Muscle of leg (tissue), 3 donors: ENCODE measurements at regions not wholly inside any gene's neighbourhood (a gene's known extent, or its start where the extent isn't known, plus 50 kb on each side); places are given as distances from the start of the nearest gene placed in this dataset.
"Not testable (repeated sequence)": the region's sequence is repeated elsewhere in the genome, so short reads cannot be mapped to it uniquely, and the experiment has no call there.

Experiments
- DNase-seq: peaks from one replicate; pipeline ENCODE4 v3.0.0; 2013
- H3K27ac ChIP-seq: one replicate; pipeline ENCODE4 v1.5.1; 2013; ENCODE audit warnings: mild to moderate bottlenecking, low read length, control low read depth
- H3K27me3 ChIP-seq: one replicate; pipeline ENCODE4 v1.6.1; 2013; ENCODE audit warnings: low read length; ENCODE audit not compliant: control insufficient read depth, insufficient read depth
- H3K36me3 ChIP-seq: one replicate; pipeline ENCODE4 v1.6.1; 2013; ENCODE audit warnings: low read length; ENCODE audit not compliant: control insufficient read depth, insufficient read depth
- H3K4me1 ChIP-seq: one replicate; pipeline ENCODE4 v1.6.1; 2013; ENCODE audit warnings: low read length; ENCODE audit not compliant: control insufficient read depth, insufficient read depth
- H3K4me3 ChIP-seq: one replicate; pipeline ENCODE4 v1.5.1; 2013; ENCODE audit warnings: low read length, control low read depth
- H3K9me3 ChIP-seq: replicated peaks from 2 replicates; pipeline ENCODE4 v1.6.1; 2013; ENCODE audit warnings: low read depth, low read length; ENCODE audit not compliant: control insufficient read depth
- WGBS: methylation state at CpG from one replicate; pipeline ENCODE4 v1.1.5; 2013; ENCODE audit warnings: missing lambda C conversion rate; ENCODE audit not compliant: insufficient coverage; 5-methylcytosine and 5-hydroxymethylcytosine counted together

GRCh38 chr12:87201598-87201997 is 827.6 kb downstream of the C12orf50 start:
- Histone ChIP-seq H3K27me3 (no peaks in the 10 kb centered on the region), H3K27ac (no peak overlapping the region), H3K9me3 (no peaks in the 10 kb centered on the region), H3K4me3 (no peak overlapping the region), H3K36me3 (no peaks in the 10 kb centered on the region), H3K4me1 (no peaks in the 10 kb centered on the region)
- no peak for DNase-seq

- whole genome bisulfite sequencing = no CpG with 5 or more reads among the region's 1 CpG
- Histone ChIP-seq H3K27ac (no peak overlapping the region), H3K4me1 (no peaks in the 10 kb centered on the region), H3K36me3 (no peaks in the 10 kb centered on the region), H3K27me3 (no peaks in the 10 kb centered on the region), H3K9me3 (no peaks in the 10 kb centered on the region), H3K4me3 (no peak overlapping the region)
- DNase-seq = no peak
Measured at GRCh38 chr12:87200289-87200979, 828.8 kb downstream of the C12orf50 start.

- DNase-seq = no peak
- Histone ChIP-seq H3K36me3 (no peaks in the 10 kb centered on the region), H3K9me3 (no peaks in the 10 kb centered on the region), H3K27me3 (no peaks in the 10 kb centered on the region), H3K4me3 (no peak overlapping the region), H3K4me1 (no peaks in the 10 kb centered on the region), H3K27ac (no peak overlapping the region)
- no CpG with 5 or more reads among the region's 1 CpG for WGBS
Measured at GRCh38 chr12:87198181-87198580, 831.0 kb downstream of the C12orf50 start.

- Histone ChIP-seq H3K36me3 (no peaks in the 10 kb centered on the region), H3K27me3 (no peaks in the 10 kb centered on the region), H3K4me3 (no peak overlapping the region), H3K9me3 (no peaks in the 10 kb centered on the region), H3K4me1 (no peaks in the 10 kb centered on the region), H3K27ac (no peak overlapping the region)
- peak; percentile 82 for DNase-seq
- no CpG with 5 or more reads among the region's 2 CpGs for WGBS
Measured at GRCh38 chr12:87196321-87196720, 832.9 kb downstream of the C12orf50 start.

GRCh38 chr12:87194389-87194788 is 834.8 kb downstream of the C12orf50 start:
- H3K9me3 ChIP-seq, H3K36me3 ChIP-seq, H3K4me1 ChIP-seq, H3K27me3 ChIP-seq, H3K27ac ChIP-seq, DNase-seq, H3K4me3 ChIP-seq: not testable (repeated sequence)

GRCh38 chr12:87185367-87185766 is 843.8 kb downstream of the C12orf50 start:
- no CpG with 5 or more reads among the region's 5 CpGs for WGBS
- DNase-seq = no peak
- H3K27me3 ChIP-seq = no peaks in the 10 kb centered on the region
- H3K4me3 ChIP-seq = no peak overlapping the region
- H3K4me1 ChIP-seq = no peaks in the 10 kb centered on the region
- no peak overlapping the region for H3K27ac ChIP-seq
- H3K36me3 ChIP-seq = no peaks in the 10 kb centered on the region
- H3K9me3 ChIP-seq = no peaks in the 10 kb centered on the region

- Histone ChIP-seq H3K4me1 (no peaks in the 10 kb centered on the region), H3K36me3 (no peaks in the 10 kb centered on the region), H3K27ac (no peak overlapping the region), H3K27me3 (no peaks in the 10 kb centered on the region), H3K9me3 (no peaks in the 10 kb centered on the region), H3K4me3 (no peak overlapping the region)
- no peak for DNase-seq
- WGBS = 85% methylated on average over 5 of the region's 5 CpGs
Measured at GRCh38 chr12:87182696-87183233, 846.4 kb downstream of the C12orf50 start.

- Histone ChIP-seq H3K9me3 (peaks cover under 1% of the 10 kb centered on the region), H3K4me3 (no peak overlapping the region), H3K36me3 (no peaks in the 10 kb centered on the region), H3K4me1 (no peaks in the 10 kb centered on the region), H3K27ac (no peak overlapping the region), H3K27me3 (no peaks in the 10 kb centered on the region)
- 93% methylated on average over 10 of the region's 16 CpGs for WGBS
- no peak for DNase-seq
Measured at GRCh38 chr12:87171356-87171755, 857.8 kb downstream of the C12orf50 start.

GRCh38 chr12:87169010-87169409 is 860.2 kb downstream of the C12orf50 start:
- Histone ChIP-seq H3K9me3 (peaks cover 15% of the 10 kb centered on the region), H3K36me3 (no peaks in the 10 kb centered on the region), H3K4me3 (no peak overlapping the region), H3K27me3 (no peaks in the 10 kb centered on the region), H3K27ac (no peak overlapping the region), H3K4me1 (no peaks in the 10 kb centered on the region)
- DNase-seq = peak; percentile 4

- DNase-seq = no peak
Measured at GRCh38 chr12:87165733-87166375, 863.3 kb downstream of the C12orf50 start.

More at GRCh38 chr12:87165733-87166375, 863.3 kb downstream of the C12orf50 start:
- H3K27me3 ChIP-seq = no peaks in the 10 kb centered on the region
- no peak overlapping the region for H3K27ac ChIP-seq
- H3K4me3 ChIP-seq = no peak overlapping the region
- no peaks in the 10 kb centered on the region for H3K4me1 ChIP-seq
- H3K9me3 ChIP-seq = peaks cover 15% of the 10 kb centered on the region
- WGBS = 100% methylated on average over 3 of the region's 3 CpGs
- H3K36me3 ChIP-seq = no peaks in the 10 kb centered on the region
